NB4 (cell line): ENCODE measurements at regions not wholly inside any gene's neighbourhood (a gene's known extent, or its start where the extent isn't known, plus 50 kb on each side); places are given as distances from the start of the nearest gene placed in this dataset.

Experiments
- DNase-seq: peaks from one replicate; pipeline ENCODE4 v3.0.0; 2010; ENCODE audit warnings: low read depth
- H3K4me3 ChIP-seq: one replicate; pipeline ENCODE4 v1.5.1; 2011; ENCODE audit warnings: mild to moderate bottlenecking, low read depth, low read length, moderate library complexity
- MYC ChIP-seq: IDR thresholded peaks from 2 replicates; pipeline ENCODE4 v1.6.1; 2011; ENCODE audit warnings: low read depth, low read length
- POLR2A ChIP-seq: IDR thresholded peaks from 2 replicates; pipeline ENCODE4 v1.6.1; 2011; ENCODE audit warnings: mild to moderate bottlenecking; ENCODE audit not compliant: insufficient read length; ENCODE audit errors: extremely low read depth
- TF ChIP-seq, protein P1 (sequence below): IDR thresholded peaks from one replicate; pipeline ENCODE4 v1.5.1; 2012; ENCODE audit warnings: low read depth, low read length
- TF ChIP-seq, protein P2 (sequence below): IDR thresholded peaks from 2 replicates; pipeline ENCODE4 v1.6.1; 2011; ENCODE audit warnings: low read depth, low read length

DNA sequence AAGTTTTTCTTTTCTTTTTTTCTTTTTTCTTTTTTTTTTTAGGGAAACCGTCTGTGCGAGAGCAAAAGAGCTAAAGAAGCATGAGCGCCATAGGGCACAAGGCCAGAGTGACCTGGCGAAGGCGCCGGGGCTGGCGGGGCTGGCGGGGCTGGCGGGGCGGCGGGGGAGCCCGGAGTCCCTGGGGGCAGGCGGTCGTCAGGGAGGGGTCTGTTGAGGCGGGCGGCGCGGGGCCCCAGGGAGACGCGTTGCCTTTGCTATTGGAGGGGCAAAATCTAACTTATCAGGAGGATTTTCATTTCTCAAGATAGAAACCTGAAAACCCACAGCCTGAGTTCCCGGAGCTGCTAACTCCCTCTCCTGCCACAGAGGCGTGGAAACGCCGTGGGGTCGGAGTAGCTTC is 135.6 kb upstream of the SMAD1 start:
- TF ChIP-seq MYC (no peak), POLR2A (no peak)
- TF ChIP-seq, protein P1, sequence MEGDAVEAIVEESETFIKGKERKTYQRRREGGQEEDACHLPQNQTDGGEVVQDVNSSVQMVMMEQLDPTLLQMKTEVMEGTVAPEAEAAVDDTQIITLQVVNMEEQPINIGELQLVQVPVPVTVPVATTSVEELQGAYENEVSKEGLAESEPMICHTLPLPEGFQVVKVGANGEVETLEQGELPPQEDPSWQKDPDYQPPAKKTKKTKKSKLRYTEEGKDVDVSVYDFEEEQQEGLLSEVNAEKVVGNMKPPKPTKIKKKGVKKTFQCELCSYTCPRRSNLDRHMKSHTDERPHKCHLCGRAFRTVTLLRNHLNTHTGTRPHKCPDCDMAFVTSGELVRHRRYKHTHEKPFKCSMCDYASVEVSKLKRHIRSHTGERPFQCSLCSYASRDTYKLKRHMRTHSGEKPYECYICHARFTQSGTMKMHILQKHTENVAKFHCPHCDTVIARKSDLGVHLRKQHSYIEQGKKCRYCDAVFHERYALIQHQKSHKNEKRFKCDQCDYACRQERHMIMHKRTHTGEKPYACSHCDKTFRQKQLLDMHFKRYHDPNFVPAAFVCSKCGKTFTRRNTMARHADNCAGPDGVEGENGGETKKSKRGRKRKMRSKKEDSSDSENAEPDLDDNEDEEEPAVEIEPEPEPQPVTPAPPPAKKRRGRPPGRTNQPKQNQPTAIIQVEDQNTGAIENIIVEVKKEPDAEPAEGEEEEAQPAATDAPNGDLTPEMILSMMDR, result no peak
- TF ChIP-seq, protein P2, sequence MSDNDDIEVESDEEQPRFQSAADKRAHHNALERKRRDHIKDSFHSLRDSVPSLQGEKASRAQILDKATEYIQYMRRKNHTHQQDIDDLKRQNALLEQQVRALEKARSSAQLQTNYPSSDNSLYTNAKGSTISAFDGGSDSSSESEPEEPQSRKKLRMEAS, result no peak
- no peak for DNase-seq
- no peak overlapping the region for H3K4me3 ChIP-seq

DNA sequence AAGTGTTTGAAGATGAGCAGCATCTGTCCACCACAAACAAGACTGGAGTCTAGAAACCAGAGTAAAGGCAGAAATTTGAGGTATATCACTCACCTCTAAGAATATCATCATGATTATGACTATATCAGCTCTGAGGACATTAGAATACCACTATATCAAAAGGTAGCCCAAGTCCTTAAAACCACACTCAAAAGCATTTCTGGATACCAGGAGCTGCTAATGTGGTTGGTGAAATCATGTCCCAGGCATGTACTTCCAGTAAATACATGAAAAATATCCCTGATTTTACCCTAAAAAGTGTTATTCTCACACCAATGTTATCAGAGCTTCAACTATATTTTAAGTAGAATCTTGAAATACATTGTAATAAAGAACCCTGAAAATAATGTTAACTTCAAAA is 136.3 kb upstream of the SMAD1 start:
- TF ChIP-seq, protein P2, result no peak
- no peak for TF ChIP-seq MYC
- TF ChIP-seq, protein P1, result no peak
- TF ChIP-seq POLR2A, result no peak
- no peak overlapping the region for H3K4me3 ChIP-seq
- DNase-seq, result no peak

DNA sequence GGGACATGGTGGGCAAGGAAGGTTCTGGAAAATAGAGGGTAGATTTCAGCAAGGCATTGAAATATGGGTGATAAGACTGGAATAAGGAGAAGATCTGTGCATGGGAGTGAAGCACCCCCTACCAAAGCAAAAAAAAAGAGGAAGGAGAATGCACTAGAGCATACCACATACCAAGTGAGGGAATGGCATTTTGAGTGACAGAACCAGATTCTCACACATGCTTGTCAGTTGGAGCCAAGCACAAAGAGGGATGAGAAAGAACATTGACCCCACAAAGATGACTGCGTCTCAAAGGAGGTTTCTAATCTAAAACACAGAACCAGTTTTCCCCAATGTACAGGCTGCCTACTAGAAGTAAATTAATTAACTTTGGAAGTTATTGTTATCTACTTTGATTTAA is 140.3 kb upstream of the SMAD1 start:
- DNase-seq, result no peak
- H3K4me3 ChIP-seq, result no peak overlapping the region
- TF ChIP-seq POLR2A (no peak), MYC (no peak)
- TF ChIP-seq, protein P2, result no peak
- TF ChIP-seq, protein P1, result no peak

DNA sequence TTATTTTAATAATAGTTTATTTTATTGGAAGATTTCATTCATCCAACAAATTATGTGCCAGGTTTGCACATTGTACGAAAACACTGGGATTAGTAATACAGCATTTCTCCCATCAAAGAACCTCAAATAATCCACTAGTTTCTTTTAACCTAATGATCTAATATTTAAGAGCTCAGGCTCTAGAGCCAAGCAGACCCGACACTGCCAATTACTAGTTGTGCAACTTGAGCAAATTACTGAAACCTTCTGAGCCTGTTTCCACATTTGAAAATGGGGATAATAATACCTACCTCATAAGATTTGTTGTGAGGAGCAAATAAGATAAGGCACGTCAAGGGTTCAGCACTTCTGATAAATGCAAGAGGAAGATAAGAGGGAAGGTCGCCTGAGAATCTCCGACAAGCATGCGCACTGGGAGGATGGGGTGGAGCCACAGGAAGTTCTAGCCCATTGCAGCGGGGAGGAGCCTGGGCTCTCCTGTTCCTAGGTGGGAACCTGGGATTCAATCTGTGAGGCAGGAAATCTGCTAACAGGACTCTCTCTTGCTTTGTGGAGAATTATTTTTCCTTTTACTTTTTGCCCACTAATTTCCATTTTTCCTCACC is 141.5 kb upstream of the SMAD1 start:
- TF ChIP-seq POLR2A (no peak), MYC (no peak)
- TF ChIP-seq, protein P2, result no peak
- TF ChIP-seq, protein P1, result no peak
- no peak for DNase-seq
- no peak overlapping the region for H3K4me3 ChIP-seq

DNA sequence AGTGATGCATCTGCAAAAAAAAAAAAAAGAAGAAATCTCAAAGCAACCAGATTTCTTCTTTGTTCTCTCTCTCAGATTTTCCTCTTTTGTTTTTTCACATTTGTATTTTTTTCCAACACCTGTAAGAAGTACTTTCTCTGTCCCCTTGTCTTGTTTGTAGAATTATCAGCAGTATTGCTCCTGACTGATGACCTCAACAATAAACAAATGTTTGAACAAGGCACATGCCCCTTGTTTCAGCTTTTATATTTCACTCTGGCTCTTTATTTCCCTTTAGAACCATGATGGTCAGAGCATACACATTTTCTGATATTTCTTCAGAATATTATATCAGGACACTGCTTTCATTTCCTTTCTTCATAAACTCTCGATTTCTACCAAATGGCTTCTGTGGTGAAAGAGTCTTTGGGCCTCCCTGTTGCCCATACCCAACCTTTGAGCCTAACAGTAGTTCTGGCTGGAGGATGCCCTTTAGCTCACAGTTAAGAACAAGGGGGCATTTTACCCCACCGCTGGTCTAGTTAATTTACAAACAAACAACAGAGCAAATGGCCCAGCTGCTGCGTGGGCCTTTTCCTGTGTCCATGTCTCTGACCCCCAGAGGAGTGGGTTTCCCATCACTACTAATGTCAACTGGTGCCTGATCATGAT is 142.5 kb upstream of the SMAD1 start:
- H3K4me3 ChIP-seq, result no peak overlapping the region
- no peak for DNase-seq
- no peak for TF ChIP-seq POLR2A
- TF ChIP-seq, protein P2, result no peak
- no peak for TF ChIP-seq MYC
- TF ChIP-seq, protein P1, result no peak

DNA sequence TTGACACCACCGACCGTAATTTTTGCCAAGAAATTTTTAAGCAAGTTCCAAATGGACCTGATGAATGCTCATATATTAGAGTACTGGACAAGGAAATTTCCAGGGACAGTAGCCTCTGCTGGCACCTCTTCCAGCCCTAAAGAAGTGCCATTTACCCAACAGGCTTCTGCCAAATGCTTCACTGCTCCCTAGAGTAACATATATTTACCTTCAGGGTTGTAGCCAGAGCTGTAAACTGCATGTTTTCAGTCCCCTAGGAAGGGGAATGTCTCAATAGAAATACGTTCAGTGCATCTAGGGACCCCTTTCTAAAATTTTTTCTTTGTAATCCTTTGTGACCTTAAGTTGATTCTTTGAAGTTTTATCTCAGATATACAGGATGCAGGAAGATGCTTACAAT is 143.1 kb upstream of the SMAD1 start:
- H3K4me3 ChIP-seq, result no peak overlapping the region
- no peak for DNase-seq
- TF ChIP-seq MYC (no peak), POLR2A (no peak)
- TF ChIP-seq, protein P1, result no peak
- TF ChIP-seq, protein P2, result no peak
